HCT116 (cell line): ENCODE measurements at regions not wholly inside any gene's neighbourhood (a gene's known extent, or its start where the extent isn't known, plus 50 kb on each side); places are given as distances from the start of the nearest gene placed in this dataset.

Source experiments
- ATAC-seq: fragments of 200-7000 bp; cut with Tn5 transposase; 2 replicates; pipeline ENCODE4 v1.9.1; 2020; ENCODE audit warnings: mild to moderate bottlenecking, moderate library complexity
- BruUV-seq: library from RNA; stranded (reverse); fragments of 400-500 nt; replicated peaks from 2 replicates; lab custom pipeline; 2021; lab: Mats Ljungman, UMichigan
- CTCF ChIA-PET: fragments of 300-600 bp; sonication (Branson Sonifier 250); formaldehyde crosslinking; loops from one replicate; lab custom pipeline; 2021; ENCODE audit warnings: antibody characterized with exemption; lab: Charles Lee
- POLR2A ChIA-PET: fragments of 300-600, 350-600 bp; sonication (Branson Sonifier 250); formaldehyde crosslinking; loops from one replicate; lab custom pipeline; 2021; ENCODE audit warnings: antibody characterized with exemption; lab: Charles Lee
- RAD21 ChIA-PET, 2 experiments: fragments of 300-600 bp; sonication (Branson Sonifier 250); formaldehyde crosslinking; loops; one replicate each; lab custom pipeline; 2023; ENCODE audit warnings: low total read pairs in 2 of 2; ENCODE audit not compliant: uncharacterized antibody in 2 of 2, unreplicated experiment in 2 of 2, low non-redundant PET in 1 of 2; lab: Charles Lee
- DNase-seq: peaks from one replicate; pipeline ENCODE4 v3.0.0-alpha.2; 2010; ENCODE audit warnings: low read depth, low spot score
- H2AFZ ChIP-seq: fragments of 200-600 bp; shearing (Covaris generic), sonication (generic); 2 replicates; pipeline ENCODE4 v1.6.1; 2017; ENCODE audit warnings: low read depth, mixed run types, mixed read lengths, antibody characterized with exemption, low read length; ENCODE audit not compliant: poor library complexity, severe bottlenecking
- H3K27ac ChIP-seq: 2 replicates; pipeline ENCODE4 v1.5.1; 2012; ENCODE audit warnings: low read depth, low read length
- H3K27me3 ChIP-seq: fragments of 200-600 bp; sonication (generic); 2 replicates; pipeline ENCODE4 v1.6.1; 2016; ENCODE audit warnings: mixed run types, low read length, mixed read lengths; ENCODE audit not compliant: insufficient read depth
- H3K36me3 ChIP-seq, 2 experiments: fragments of 200-500 bp in 1 of 2; fragments of 200-600 bp in 1 of 2; sonication (Bioruptor generic) in 1 of 2; sonication (generic) in 1 of 2; 2 replicates each; pipeline versions ENCODE4 v1.5.1 to v1.6.1; 2014 to 2016; ENCODE audit warnings: low read length in 2 of 2, inconsistent platforms in 1 of 2, mixed read lengths in 1 of 2, mixed run types in 1 of 2; ENCODE audit not compliant: insufficient read depth in 2 of 2, control insufficient read depth in 1 of 2
- H3K4me1 ChIP-seq, 2 experiments: fragments of 200-600 bp in 1 of 2; sonication (generic) in 1 of 2; 2 replicates each; pipeline versions ENCODE4 v1.5.1 to v1.6.1; 2012 to 2017; ENCODE audit warnings: low read length in 2 of 2, inconsistent platforms in 1 of 2, mild to moderate bottlenecking in 1 of 2, mixed read lengths in 1 of 2, mixed run types in 1 of 2, moderate library complexity in 1 of 2; ENCODE audit not compliant: insufficient read depth in 2 of 2, control insufficient read depth in 1 of 2
- H3K4me2 ChIP-seq: fragments of 200-600 bp; sonication (generic); 2 replicates; pipeline ENCODE4 v1.6.1; 2017; ENCODE audit warnings: mixed run types, low read length, mixed read lengths
- H3K4me3 ChIP-seq, 2 experiments: fragments of 200-600 bp in 1 of 2; sonication (generic) in 1 of 2; replicated peaks in 1 of 2; 2 replicates each; pipeline ENCODE4 v1.5.1; 2011 to 2016; ENCODE audit warnings: low read length in 2 of 2, control low read depth in 1 of 2, low read depth in 1 of 2, mild to moderate bottlenecking in 1 of 2, mixed read lengths in 1 of 2, mixed run types in 1 of 2
- H3K79me2 ChIP-seq: fragments of 200-600 bp; sonication (generic); 2 replicates; pipeline ENCODE4 v1.6.1; 2017; ENCODE audit warnings: mild to moderate bottlenecking, mixed run types, low read length, moderate library complexity, mixed read lengths; ENCODE audit not compliant: insufficient read depth
- H3K9ac ChIP-seq: fragments of 200-600 bp; sonication (generic); 2 replicates; pipeline ENCODE4 v1.6.1; 2016; ENCODE audit warnings: low read length, mixed read lengths
- H3K9me2 ChIP-seq: fragments of 200-600 bp; sonication (generic), shearing (Covaris generic); 2 replicates; pipeline ENCODE4 v1.6.1; 2017; ENCODE audit warnings: mixed run types, mild to moderate bottlenecking, moderate library complexity; ENCODE audit not compliant: insufficient read depth
- H3K9me3 ChIP-seq, 2 experiments: fragments of 200-500 bp in 1 of 2; fragments of 200-600 bp in 1 of 2; sonication (Bioruptor generic) in 1 of 2; sonication (generic) in 1 of 2; 2 replicates each; pipeline ENCODE4 v1.6.1; 2014 to 2017; ENCODE audit warnings: low read length in 2 of 2, mixed read lengths in 2 of 2, inconsistent platforms in 1 of 2, low read depth in 1 of 2, mild to moderate bottlenecking in 1 of 2, mixed run types in 1 of 2, moderate library complexity in 1 of 2; ENCODE audit not compliant: control insufficient read depth in 1 of 2, insufficient read depth in 1 of 2
- H4K20me1 ChIP-seq: fragments of 200-600 bp; sonication (generic), shearing (Covaris generic); 2 replicates; pipeline ENCODE4 v1.6.1; 2017; ENCODE audit warnings: mixed run types, mild to moderate bottlenecking, moderate library complexity; ENCODE audit not compliant: insufficient read depth
- CBX3 ChIP-seq: IDR thresholded peaks from 2 replicates; pipeline ENCODE4 v1.6.1; 2012; ENCODE audit warnings: low read depth
- CEBPB ChIP-seq: IDR thresholded peaks from 2 replicates; pipeline ENCODE4 v1.6.1; 2012; ENCODE audit warnings: low read depth
- EGR1 ChIP-seq: IDR thresholded peaks from 2 replicates; pipeline ENCODE4 v1.6.1; 2012; ENCODE audit warnings: low read depth
- ELF1 ChIP-seq: IDR thresholded peaks from 2 replicates; pipeline ENCODE4 v1.6.1; 2012; ENCODE audit warnings: low read depth, borderline replicate concordance
- EZH2phosphoT487 ChIP-seq: fragments of 200-600 bp; IDR thresholded peaks from 2 replicates; pipeline ENCODE4 v1.6.1; 2018; ENCODE audit warnings: antibody characterized with exemption, borderline replicate concordance
- FOSL1 ChIP-seq: IDR thresholded peaks from 2 replicates; pipeline ENCODE4 v1.6.1; 2012; ENCODE audit warnings: low read depth
- POLR2AphosphoS5 ChIP-seq: IDR thresholded peaks from 2 replicates; pipeline ENCODE4 v1.6.1; 2011; ENCODE audit warnings: mild to moderate bottlenecking, low read depth, low read length, moderate library complexity
- RAD21 ChIP-seq: IDR thresholded peaks from 2 replicates; pipeline ENCODE4 v1.6.1; 2012; ENCODE audit warnings: low read depth, mild to moderate bottlenecking
- SIN3A ChIP-seq: IDR thresholded peaks from 2 replicates; pipeline ENCODE4 v1.6.1; 2012; ENCODE audit warnings: low read depth
- SRF ChIP-seq: IDR thresholded peaks from 2 replicates; pipeline ENCODE4 v1.6.1; 2012; ENCODE audit warnings: low read depth
- TCF7L2 ChIP-seq: IDR thresholded peaks from 2 replicates; pipeline ENCODE4 v1.7.0; 2011; ENCODE audit warnings: borderline replicate concordance, inconsistent platforms; ENCODE audit not compliant: insufficient read depth, insufficient read length; ENCODE audit errors: extremely low read depth
- YY1 ChIP-seq: IDR thresholded peaks from 2 replicates; pipeline ENCODE4 v1.6.1; 2011; ENCODE audit warnings: low read length, low read depth, moderate library complexity, mild to moderate bottlenecking; ENCODE audit not compliant: insufficient replicate concordance; ENCODE audit errors: extremely low read depth
- ZBTB33 ChIP-seq: IDR thresholded peaks from 2 replicates; pipeline ENCODE4 v1.6.1; 2011; ENCODE audit warnings: mild to moderate bottlenecking, low read length, moderate library complexity; ENCODE audit not compliant: insufficient replicate concordance; ENCODE audit errors: extremely low read depth
- ZFX ChIP-seq: fragments of 450-650 bp; IDR thresholded peaks from 2 replicates; pipeline ENCODE4 v1.6.1; 2017
- intact Hi-C: fragments of 100-400 bp; cut with micrococcal nuclease; formaldehyde crosslinking; loops from 2 replicates; pipeline ENCODE4 v1.10.0; 2022
- TF ChIP-seq, protein P1 (sequence below): IDR thresholded peaks from 2 replicates; pipeline ENCODE4 v1.6.1; 2012

- H3K27ac ChIP-seq, result no peak overlapping the region
These were observed 407.2 kb downstream of the KCNRG start for GRCh38 chr13:50422181-50423148.

More at GRCh38 chr13:50422181-50423148, 407.2 kb downstream of the KCNRG start:
- ChIA-PET CTCF (no interaction called here), POLR2A (no interaction called here), RAD21 (no interaction called here)
- intact Hi-C loops, result no loop called here
- no TSS peak for BruUV-seq
- TF ChIP-seq SRF (no peak), EGR1 (no peak), RAD21 (no peak), YY1 (no peak), ELF1 (no peak), ZBTB33 (no peak), FOSL1 (no peak), CEBPB (no peak), CBX3 (no peak), ZFX (no peak), EZH2phosphoT487 (no peak), SIN3A (no peak), POLR2AphosphoS5 (no peak), TCF7L2 (no peak)
- TF ChIP-seq, protein P1, sequence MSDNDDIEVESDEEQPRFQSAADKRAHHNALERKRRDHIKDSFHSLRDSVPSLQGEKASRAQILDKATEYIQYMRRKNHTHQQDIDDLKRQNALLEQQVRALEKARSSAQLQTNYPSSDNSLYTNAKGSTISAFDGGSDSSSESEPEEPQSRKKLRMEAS, result no peak
- H3K4me1 ChIP-seq, result peaks cover 4 to 9% of the 10 kb centered on the region in 2 experiments; a peak in 3 of 4 replicates
- no peaks in the 10 kb centered on the region for H3K9me2 ChIP-seq
- no peak overlapping the region for H3K4me2 ChIP-seq
- H3K36me3 ChIP-seq, result no peaks in the 10 kb centered on the region
- H3K79me2 ChIP-seq, result no peaks in the 10 kb centered on the region
- H3K9me3 ChIP-seq, result no peaks in the 10 kb centered on the region
- H3K27me3 ChIP-seq, result no peaks in the 10 kb centered on the region
- no peak overlapping the region for H3K4me3 ChIP-seq
- DNase-seq (no peak), ATAC-seq (no peak)
- H4K20me1 ChIP-seq, result no peaks in the 10 kb centered on the region
- H2AFZ ChIP-seq, result no peak overlapping the region
- no peak overlapping the region for H3K9ac ChIP-seq
